Kidney (tissue), 13 donors: ENCODE measurements at regions not wholly inside any gene's neighbourhood (a gene's known extent, or its start where the extent isn't known, plus 50 kb on each side); places are given as distances from the start of the nearest gene placed in this dataset.

Source experiments
- DNase-seq, 5 donors: peaks; one replicate each; pipeline ENCODE4 v3.0.0-alpha.2; 2013 to 2020
- FAIRE-seq: peaks from 2 replicates; lab custom pipeline; 2012; peaks lifted over from hg19 to GRCh38; lab: Jason Lieb, UNC
- H3K27ac ChIP-seq, 2 donors: one replicate each; pipeline ENCODE4 v1.7.0; 2013; ENCODE audit warnings: low read depth in 2 of 2, low read length in 2 of 2, inconsistent platforms in 1 of 2
- H3K27me3 ChIP-seq: one replicate; pipeline ENCODE4 v1.7.1; 2013; ENCODE audit warnings: low read length, inconsistent platforms; ENCODE audit not compliant: control insufficient read depth, insufficient read depth
- H3K36me3 ChIP-seq, 3 donors: one replicate each; pipeline versions ENCODE4 v1.7.0 to v1.7.1; 2013; ENCODE audit warnings: low read length in 3 of 3, control low read depth in 1 of 3, inconsistent platforms in 1 of 3; ENCODE audit not compliant: insufficient read depth in 3 of 3, control insufficient read depth in 2 of 3
- H3K4me1 ChIP-seq, 3 donors: one replicate each; pipeline versions ENCODE4 v1.7.0 to v1.7.1; 2013; ENCODE audit warnings: low read length in 3 of 3, inconsistent platforms in 1 of 3, low read depth in 1 of 3; ENCODE audit not compliant: control insufficient read depth in 2 of 3, insufficient read depth in 2 of 3
- H3K4me3 ChIP-seq, 3 donors: one replicate each; pipeline versions ENCODE4 v1.7.0 to v1.8.1; 2013; ENCODE audit warnings: low read length in 3 of 3, control low read depth in 1 of 3, inconsistent platforms in 1 of 3
- H3K9ac ChIP-seq, 3 donors: one replicate each; pipeline versions ENCODE4 v1.7.0 to v1.7.1; 2013; ENCODE audit warnings: low read length in 3 of 3, control low read depth in 1 of 3, inconsistent platforms in 1 of 3
- H3K9me3 ChIP-seq, 3 donors: one replicate each; pipeline versions ENCODE4 v1.7.0 to v1.7.1; 2013; ENCODE audit warnings: low read length in 3 of 3, control low read depth in 1 of 3, inconsistent platforms in 1 of 3; ENCODE audit not compliant: control insufficient read depth in 2 of 3, insufficient read depth in 1 of 3
- intact Hi-C: fragments of 100-400 bp; cut with DNase I; formaldehyde crosslinking; loops from one replicate; pipeline ENCODE4 v1.11.1; 2022
- TF ChIP-seq, protein P1 (sequence below): IDR thresholded peaks from 3 replicates; pipeline ENCODE4 v1.5.1; 2012; ENCODE audit warnings: mild to moderate bottlenecking, moderate library complexity, borderline replicate concordance; ENCODE audit not compliant: insufficient read depth; ENCODE audit errors: extremely low read depth
- donor health status: control.
- donor health status: control.
- donor health status: control.
- donor health status: control.
- donor health status: control.
- donor health status: DM: yes; HTN: yes; CAD: no.
- donor health status: Normal renal cell carcinoma (clear cell type).

DNA sequence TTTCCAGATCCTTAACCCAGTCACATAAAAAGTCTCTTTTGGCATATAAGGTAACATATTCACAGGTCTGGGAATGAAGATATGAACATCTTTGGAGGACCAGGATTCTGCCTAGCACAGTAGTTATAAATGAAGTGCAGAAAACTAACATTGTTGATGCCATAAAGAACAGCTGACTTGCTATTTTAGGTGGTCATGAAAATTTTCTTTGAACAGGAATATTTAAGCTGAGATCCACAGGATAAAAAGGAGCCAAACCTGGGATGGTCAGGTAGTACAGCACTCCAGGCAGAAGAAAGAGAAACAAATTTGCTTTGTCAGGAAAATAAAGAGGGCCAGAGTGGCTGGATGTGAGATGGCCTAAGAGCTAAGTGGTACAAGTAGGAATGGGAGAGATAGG is 80.0 kb downstream of the CENPW start:
- intact Hi-C loops: no loop called here
- Histone ChIP-seq H3K4me3 (no peak overlapping the region), H3K4me1 (no peaks in the 10 kb centered on the region), H3K27ac (no peak overlapping the region), H3K36me3 (no peaks in the 10 kb centered on the region), H3K27me3 (no peaks in the 10 kb centered on the region), H3K9me3 (no peaks in the 10 kb centered on the region), H3K9ac (no peak overlapping the region)
- no peak for DNase-seq
- TF ChIP-seq, protein P1, sequence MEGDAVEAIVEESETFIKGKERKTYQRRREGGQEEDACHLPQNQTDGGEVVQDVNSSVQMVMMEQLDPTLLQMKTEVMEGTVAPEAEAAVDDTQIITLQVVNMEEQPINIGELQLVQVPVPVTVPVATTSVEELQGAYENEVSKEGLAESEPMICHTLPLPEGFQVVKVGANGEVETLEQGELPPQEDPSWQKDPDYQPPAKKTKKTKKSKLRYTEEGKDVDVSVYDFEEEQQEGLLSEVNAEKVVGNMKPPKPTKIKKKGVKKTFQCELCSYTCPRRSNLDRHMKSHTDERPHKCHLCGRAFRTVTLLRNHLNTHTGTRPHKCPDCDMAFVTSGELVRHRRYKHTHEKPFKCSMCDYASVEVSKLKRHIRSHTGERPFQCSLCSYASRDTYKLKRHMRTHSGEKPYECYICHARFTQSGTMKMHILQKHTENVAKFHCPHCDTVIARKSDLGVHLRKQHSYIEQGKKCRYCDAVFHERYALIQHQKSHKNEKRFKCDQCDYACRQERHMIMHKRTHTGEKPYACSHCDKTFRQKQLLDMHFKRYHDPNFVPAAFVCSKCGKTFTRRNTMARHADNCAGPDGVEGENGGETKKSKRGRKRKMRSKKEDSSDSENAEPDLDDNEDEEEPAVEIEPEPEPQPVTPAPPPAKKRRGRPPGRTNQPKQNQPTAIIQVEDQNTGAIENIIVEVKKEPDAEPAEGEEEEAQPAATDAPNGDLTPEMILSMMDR: no peak
- no peak for FAIRE-seq

DNA sequence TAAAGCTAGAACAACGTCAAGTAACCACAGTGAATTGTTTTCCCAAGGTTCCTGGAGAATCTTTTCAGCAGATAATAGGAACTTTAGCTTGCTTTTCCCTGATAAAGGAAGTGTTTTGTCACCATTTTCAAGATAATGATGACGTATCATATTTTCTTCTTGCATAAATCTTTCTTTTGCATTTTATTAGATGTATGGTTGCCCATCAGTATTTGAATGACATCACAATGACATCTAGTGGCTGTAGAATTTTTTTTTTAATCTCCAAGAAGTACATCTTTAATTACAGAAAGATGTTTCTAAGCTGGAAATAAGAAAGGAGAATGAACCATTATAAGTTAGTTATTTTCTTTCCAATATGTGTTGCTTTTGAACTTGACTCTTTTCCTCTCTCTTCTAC is 83.0 kb downstream of the CENPW start:
- Histone ChIP-seq H3K4me3 (no peak overlapping the region), H3K27ac (no peak overlapping the region), H3K27me3 (no peaks in the 10 kb centered on the region), H3K9me3 (no peaks in the 10 kb centered on the region), H3K9ac (no peak overlapping the region), H3K4me1 (no peaks in the 10 kb centered on the region), H3K36me3 (no peaks in the 10 kb centered on the region)
- TF ChIP-seq, protein P1: no peak
- DNase-seq (no peak), FAIRE-seq (no peak)
- intact Hi-C loops: no loop called here

- TF ChIP-seq, protein P1: no peak
- H3K9me3 ChIP-seq: no peaks in the 10 kb centered on the region
- H3K27me3 ChIP-seq: no peaks in the 10 kb centered on the region
- no peak for FAIRE-seq
- no peaks in the 10 kb centered on the region for H3K4me1 ChIP-seq
- peak in 1 of 5 donors; percentile 11 for DNase-seq
- H3K4me3 ChIP-seq: no peak overlapping the region
- no peaks in the 10 kb centered on the region for H3K36me3 ChIP-seq
- no peak overlapping the region for H3K9ac ChIP-seq
- intact Hi-C loops: no loop called here
- H3K27ac ChIP-seq: no peak overlapping the region
These were observed 87.8 kb downstream of the CENPW start for GRCh38 chr6:126427713-126428112.

GRCh38 chr6:126429866-126430265 is 90.0 kb downstream of the CENPW start:
- Histone ChIP-seq H3K4me1 (no peaks in the 10 kb centered on the region), H3K27ac (no peak overlapping the region), H3K27me3 (no peaks in the 10 kb centered on the region), H3K36me3 (no peaks in the 10 kb centered on the region), H3K4me3 (no peak overlapping the region), H3K9me3 (no peaks in the 10 kb centered on the region), H3K9ac (no peak overlapping the region)
- TF ChIP-seq, protein P1: no peak
- peak in 3 of 5 donors; percentile 12 to 76 (median 69) for DNase-seq
- intact Hi-C loops: no loop called here
- no peak for FAIRE-seq
